Colonic mucosa (tissue), 4 donors: ENCODE measurements at regions not wholly inside any gene's neighbourhood (a gene's known extent, or its start where the extent isn't known, plus 50 kb on each side); places are given as distances from the start of the nearest gene placed in this dataset.
"Not testable (repeated sequence)": the region's sequence is repeated elsewhere in the genome, so short reads cannot be mapped to it uniquely, and the experiment has no call there.

Experiments
- DNase-seq: peaks from one replicate; pipeline ENCODE4 v3.0.0-alpha.2; 2020
- H3K27ac ChIP-seq: fragments of 200-600 bp; one replicate; pipeline ENCODE4 v1.8.0; 2021
- H3K27me3 ChIP-seq: fragments of 200-600 bp; one replicate; pipeline ENCODE4 v1.8.0; 2021
- H3K36me3 ChIP-seq: fragments of 200-600 bp; one replicate; pipeline ENCODE4 v1.8.0; 2021
- H3K4me1 ChIP-seq: fragments of 200-600 bp; one replicate; pipeline ENCODE4 v1.8.0; 2021; ENCODE audit warnings: mild to moderate bottlenecking
- H3K4me3 ChIP-seq: fragments of 200-600 bp; one replicate; pipeline ENCODE4 v1.8.0; 2021
- H3K9ac ChIP-seq, 2 donors: one replicate each; pipeline ENCODE4 v1.7.0; 2013; ENCODE audit warnings: control low read depth in 2 of 2, low read depth in 2 of 2, low read length in 2 of 2
- H3K9me3 ChIP-seq: fragments of 200-600 bp; one replicate; pipeline ENCODE4 v1.8.0; 2021
- intact Hi-C: fragments of 100-400 bp; cut with DNase I; formaldehyde crosslinking; loops from one replicate; pipeline ENCODE4 v1.14.1; 2022
- TF ChIP-seq, protein P1 (sequence below): fragments of 200-600 bp; IDR thresholded peaks from one replicate; pipeline ENCODE4 v1.8.0; 2022; ENCODE audit warnings: antibody characterized with exemption, mild to moderate bottlenecking
- donor health status: healthy.
- donor health status: DM: no; HTN: no; CAD: no.
- donor health status: DM: no; HTN: no; CAD: no.

DNA sequence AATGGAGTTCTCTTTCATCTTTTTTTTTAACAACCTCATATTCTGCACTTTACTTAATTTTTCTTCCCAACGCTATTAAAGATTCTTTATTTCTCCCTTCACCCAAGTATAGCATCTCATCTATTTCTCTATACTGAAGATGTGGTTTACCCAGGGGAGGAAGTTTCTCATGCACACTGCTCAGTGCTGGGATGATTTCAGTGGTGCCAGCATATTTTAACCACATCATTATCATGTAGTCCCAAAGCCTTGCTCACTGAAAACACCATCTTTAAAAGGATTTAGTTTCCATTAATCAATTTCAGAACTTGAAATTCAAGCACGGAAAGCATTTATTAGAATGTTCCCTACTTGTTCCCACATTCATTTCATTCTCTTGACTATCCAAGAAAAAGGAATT lies 725.7 kb downstream of the USP25 start:
- intact Hi-C loops, result no loop called here
- TF ChIP-seq, protein P1, sequence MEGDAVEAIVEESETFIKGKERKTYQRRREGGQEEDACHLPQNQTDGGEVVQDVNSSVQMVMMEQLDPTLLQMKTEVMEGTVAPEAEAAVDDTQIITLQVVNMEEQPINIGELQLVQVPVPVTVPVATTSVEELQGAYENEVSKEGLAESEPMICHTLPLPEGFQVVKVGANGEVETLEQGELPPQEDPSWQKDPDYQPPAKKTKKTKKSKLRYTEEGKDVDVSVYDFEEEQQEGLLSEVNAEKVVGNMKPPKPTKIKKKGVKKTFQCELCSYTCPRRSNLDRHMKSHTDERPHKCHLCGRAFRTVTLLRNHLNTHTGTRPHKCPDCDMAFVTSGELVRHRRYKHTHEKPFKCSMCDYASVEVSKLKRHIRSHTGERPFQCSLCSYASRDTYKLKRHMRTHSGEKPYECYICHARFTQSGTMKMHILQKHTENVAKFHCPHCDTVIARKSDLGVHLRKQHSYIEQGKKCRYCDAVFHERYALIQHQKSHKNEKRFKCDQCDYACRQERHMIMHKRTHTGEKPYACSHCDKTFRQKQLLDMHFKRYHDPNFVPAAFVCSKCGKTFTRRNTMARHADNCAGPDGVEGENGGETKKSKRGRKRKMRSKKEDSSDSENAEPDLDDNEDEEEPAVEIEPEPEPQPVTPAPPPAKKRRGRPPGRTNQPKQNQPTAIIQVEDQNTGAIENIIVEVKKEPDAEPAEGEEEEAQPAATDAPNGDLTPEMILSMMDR, result no peak
- H3K9ac ChIP-seq, result no peak overlapping the region
- H3K4me3 ChIP-seq, result no peak overlapping the region
- no peak overlapping the region for H3K27ac ChIP-seq
- H3K27me3 ChIP-seq, result no peaks in the 10 kb centered on the region
- no peaks in the 10 kb centered on the region for H3K9me3 ChIP-seq
- H3K4me1 ChIP-seq, result no peaks in the 10 kb centered on the region
- no peaks in the 10 kb centered on the region for H3K36me3 ChIP-seq
- DNase-seq, result no peak

DNA sequence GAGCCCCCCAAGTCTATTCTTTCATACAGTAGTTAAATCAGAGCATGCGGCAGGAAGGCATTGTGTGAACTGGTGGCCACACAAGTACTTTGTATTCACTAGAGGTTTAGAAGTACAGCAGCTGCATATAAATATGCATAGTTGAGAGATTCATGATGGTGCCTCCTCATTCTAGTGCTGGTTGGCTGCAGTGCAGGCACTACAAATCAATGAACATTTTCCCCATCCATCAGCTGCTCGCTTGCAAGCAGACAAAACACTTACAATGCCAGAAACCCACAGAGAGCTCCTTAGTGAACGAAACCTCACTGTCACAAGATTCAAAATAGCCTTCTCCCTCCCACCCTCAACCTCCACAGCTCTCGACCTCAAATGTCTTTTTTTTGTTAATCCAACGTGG lies 726.2 kb downstream of the USP25 start:
- Histone ChIP-seq H3K36me3 (no peaks in the 10 kb centered on the region), H3K4me1 (no peaks in the 10 kb centered on the region), H3K9ac (no peak overlapping the region), H3K9me3 (no peaks in the 10 kb centered on the region), H3K27me3 (no peaks in the 10 kb centered on the region), H3K4me3 (no peak overlapping the region), H3K27ac (no peak overlapping the region)
- intact Hi-C loops, result no loop called here
- DNase-seq, result no peak
- TF ChIP-seq, protein P1, result no peak

- Histone ChIP-seq H3K4me1 (no peaks in the 10 kb centered on the region), H3K4me3 (no peak overlapping the region), H3K36me3 (no peaks in the 10 kb centered on the region), H3K9ac (no peak overlapping the region), H3K27ac (no peak overlapping the region), H3K27me3 (no peaks in the 10 kb centered on the region), H3K9me3 (no peaks in the 10 kb centered on the region)
- intact Hi-C loops, result no loop called here
- DNase-seq, result no peak
- TF ChIP-seq, protein P1, result no peak
These were observed 727.7 kb downstream of the USP25 start for GRCh38 chr21:16457498-16457897.

DNA sequence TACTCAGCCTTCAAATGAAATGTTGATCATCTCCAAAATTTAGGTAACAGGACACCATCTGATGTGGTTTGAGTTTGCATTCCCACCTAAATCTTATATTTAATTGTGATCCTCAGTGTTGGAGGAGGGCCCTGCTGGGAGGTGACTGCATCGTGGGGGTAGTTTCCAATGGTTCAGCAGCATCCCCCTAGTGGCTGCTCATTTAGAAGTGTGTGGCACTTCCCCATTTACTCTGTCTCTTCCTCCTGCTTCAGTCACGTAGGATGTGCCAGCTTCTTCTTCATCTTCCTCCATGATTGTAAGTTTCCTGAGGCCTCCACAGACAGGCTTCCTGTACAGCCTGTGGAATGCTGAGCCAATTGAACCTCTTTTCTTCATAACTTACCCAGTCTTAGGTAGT lies 731.2 kb downstream of the USP25 start:
- Histone ChIP-seq H3K4me1 (no peaks in the 10 kb centered on the region), H3K4me3 (no peak overlapping the region), H3K27me3 (no peaks in the 10 kb centered on the region), H3K36me3 (no peaks in the 10 kb centered on the region), H3K27ac (no peak overlapping the region), H3K9me3 (no peaks in the 10 kb centered on the region), H3K9ac (no peak overlapping the region)
- TF ChIP-seq, protein P1, result no peak
- no peak for DNase-seq
- intact Hi-C loops, result no loop called here

GRCh38 chr21:16464211-16464889 lies 734.6 kb downstream of the USP25 start:
- H3K4me3 ChIP-seq, H3K27me3 ChIP-seq, H3K4me1 ChIP-seq, H3K9ac ChIP-seq, H3K36me3 ChIP-seq, DNase-seq, intact Hi-C loops, H3K9me3 ChIP-seq, H3K27ac ChIP-seq: not testable (repeated sequence)

DNA sequence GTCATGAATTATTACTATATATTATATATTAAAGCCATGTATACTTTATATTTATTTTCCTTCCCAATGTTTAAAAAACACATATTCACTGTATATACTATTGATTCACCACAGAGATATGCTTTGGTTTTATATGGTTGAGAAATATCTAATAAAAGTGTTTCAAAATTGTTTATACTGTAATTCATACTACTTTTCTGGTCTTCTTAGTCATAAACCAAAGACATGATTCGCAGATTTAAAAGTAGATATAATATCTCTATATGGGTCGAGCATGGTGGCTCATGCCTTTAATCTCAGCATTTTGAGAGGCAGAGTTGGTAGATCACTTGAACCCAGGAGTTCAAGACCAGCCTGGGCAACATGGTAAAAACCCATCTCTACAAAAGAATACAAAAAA lies 738.4 kb downstream of the USP25 start:
- H3K9ac ChIP-seq, result no peak overlapping the region
- no peaks in the 10 kb centered on the region for H3K9me3 ChIP-seq
- no peaks in the 10 kb centered on the region for H3K36me3 ChIP-seq
- H3K27me3 ChIP-seq, result no peaks in the 10 kb centered on the region
- no peak overlapping the region for H3K4me3 ChIP-seq
- no peak for DNase-seq
- TF ChIP-seq, protein P1, result no peak
- H3K27ac ChIP-seq, result no peak overlapping the region
- H3K4me1 ChIP-seq, result no peaks in the 10 kb centered on the region
- intact Hi-C loops, result no loop called here
